Keratinocyte (primary cell): ENCODE measurements at regions not wholly inside any gene's neighbourhood (a gene's known extent, or its start where the extent isn't known, plus 50 kb on each side); places are given as distances from the start of the nearest gene placed in this dataset.

Experiments
- DNase-seq: peaks from one replicate; pipeline ENCODE4 v3.0.0-alpha.2; 2011; ENCODE audit warnings: low read depth, missing footprints, low spot score
- FAIRE-seq: peaks from 2 replicates; lab custom pipeline; 2011; peaks lifted over from hg19 to GRCh38; lab: Jason Lieb, UNC
- H2AFZ ChIP-seq: 2 replicates; pipeline ENCODE4 v1.6.0; 2012; ENCODE audit warnings: low read length, control low read depth, inconsistent platforms; ENCODE audit not compliant: control insufficient read depth
- H3K27ac ChIP-seq: 2 replicates; pipeline ENCODE4 v1.5.1; 2011; ENCODE audit warnings: low read length; ENCODE audit not compliant: control insufficient read depth, insufficient read depth
- H3K27me3 ChIP-seq: 3 replicates; pipeline ENCODE4 v1.6.0; 2011; ENCODE audit warnings: low read length; ENCODE audit not compliant: control insufficient read depth, insufficient read depth; ENCODE audit errors: extremely low read depth
- H3K36me3 ChIP-seq, 2 experiments: 2 replicates in 1 of 2; 3 replicates in 1 of 2; pipeline ENCODE4 v1.5.1; 2011; ENCODE audit warnings: low read length in 2 of 2, mild to moderate bottlenecking in 1 of 2; ENCODE audit not compliant: control insufficient read depth in 2 of 2, insufficient read depth in 2 of 2; ENCODE audit errors: extremely low read depth in 1 of 2
- H3K4me1 ChIP-seq: 3 replicates; pipeline ENCODE4 v1.5.1; 2011; ENCODE audit warnings: low read length; ENCODE audit not compliant: control insufficient read depth, insufficient read depth; ENCODE audit errors: extremely low read depth
- H3K4me2 ChIP-seq: 3 replicates; pipeline ENCODE4 v1.6.0; 2011; ENCODE audit warnings: low read depth, low read length; ENCODE audit not compliant: control insufficient read depth, insufficient read depth; ENCODE audit errors: extremely low read depth
- H3K4me3 ChIP-seq, 3 experiments: fragments of 200-600 bp in 1 of 3; sonication (generic) in 1 of 3; 2 replicates in 2 of 3; 3 replicates in 1 of 3; pipeline ENCODE4 v1.5.1; 2011 to 2016; ENCODE audit warnings: low read length in 3 of 3, mild to moderate bottlenecking in 3 of 3, control low read depth in 2 of 3, inconsistent platforms in 1 of 3, low read depth in 1 of 3, mixed read lengths in 1 of 3, mixed run types in 1 of 3, moderate library complexity in 1 of 3; ENCODE audit not compliant: control insufficient read depth in 2 of 3, insufficient read depth in 2 of 3; ENCODE audit errors: extremely low read depth in 1 of 3
- H3K79me2 ChIP-seq: 2 replicates; pipeline ENCODE4 v1.6.0; 2012; ENCODE audit warnings: low read length; ENCODE audit not compliant: control insufficient read depth, insufficient read depth
- H3K9ac ChIP-seq: 3 replicates; pipeline ENCODE4 v1.6.0; 2011; ENCODE audit warnings: low read length; ENCODE audit not compliant: control insufficient read depth, insufficient read depth; ENCODE audit errors: extremely low read depth
- H3K9me1 ChIP-seq: 3 replicates; pipeline ENCODE4 v1.6.0; 2011; ENCODE audit warnings: low read length; ENCODE audit not compliant: control insufficient read depth, insufficient read depth; ENCODE audit errors: extremely low read depth
- H3K9me3 ChIP-seq: 2 replicates; pipeline ENCODE4 v1.5.1; 2012; ENCODE audit warnings: low read depth, low read length; ENCODE audit not compliant: control insufficient read depth
- H4K20me1 ChIP-seq: 3 replicates; pipeline ENCODE4 v1.6.0; 2011; ENCODE audit warnings: low read length; ENCODE audit not compliant: control insufficient read depth, insufficient read depth; ENCODE audit errors: extremely low read depth
- CTCF ChIP-seq, 3 experiments: IDR thresholded peaks in 1 of 3; conservative IDR thresholded peaks in 1 of 3; optimal IDR thresholded peaks in 1 of 3; 2 replicates in 2 of 3; 3 replicates in 1 of 3; pipeline versions ENCODE3 to v1.5.1; 2011; ENCODE audit warnings: low read length in 3 of 3, mild to moderate bottlenecking in 3 of 3, moderate library complexity in 2 of 3, control low read depth in 1 of 3, inconsistent platforms in 1 of 3; ENCODE audit not compliant: insufficient read depth in 2 of 3; ENCODE audit errors: extremely low read depth in 1 of 3
- EZH2 ChIP-seq: IDR thresholded peaks from one replicate; pipeline ENCODE4 v1.6.1; 2012; ENCODE audit warnings: inconsistent platforms, mild to moderate bottlenecking, low read length, moderate library complexity
- dilution Hi-C: fragments of 300-500 bp; cut with MboI; formaldehyde crosslinking; loops from one replicate; pipeline ENCODE4 v1.7.0; 2020; ENCODE audit warnings: low sequenced_read_pairs; ENCODE audit not compliant: extremely low pct_ligation_motif_present

GRCh38 chr4:87911252-87911774 lies 64.2 kb upstream of the SPP1 start:
- H3K27me3 ChIP-seq = no peaks in the 10 kb centered on the region
- DNase-seq (no peak), FAIRE-seq (no peak)
- no peaks in the 10 kb centered on the region for H3K79me2 ChIP-seq
- no peak overlapping the region for H2AFZ ChIP-seq
- TF ChIP-seq EZH2 = no peak
- no peak for TF ChIP-seq CTCF (optimal IDR thresholded peaks at IDR 0.05 in 1 of 3, IDR thresholded peaks at IDR 0.05 in 1 of 3, conservative IDR thresholded peaks at IDR 0.05 in 1 of 3; ENCODE audit: extremely low read depth in 1 of 3, insufficient read depth in 2 of 3, low read length in 3 of 3)
- H3K4me3 ChIP-seq = no peak overlapping the region
- no peaks in the 10 kb centered on the region for H3K9me1 ChIP-seq
- H3K4me1 ChIP-seq = no peaks in the 10 kb centered on the region
- no peak overlapping the region for H3K27ac ChIP-seq
- H4K20me1 ChIP-seq = no peaks in the 10 kb centered on the region
- H3K4me2 ChIP-seq = no peak overlapping the region
- no peaks in the 10 kb centered on the region for H3K36me3 ChIP-seq
- H3K9ac ChIP-seq = no peak overlapping the region
- H3K9me3 ChIP-seq = no peaks in the 10 kb centered on the region
- dilution Hi-C loops = no loop called here

GRCh38 chr4:87912164-87913004 lies 63.1 kb upstream of the SPP1 start:
- Histone ChIP-seq H3K36me3 (no peaks in the 10 kb centered on the region), H3K4me1 (no peaks in the 10 kb centered on the region), H3K9me1 (no peaks in the 10 kb centered on the region), H3K9ac (no peak overlapping the region), H3K27ac (no peak overlapping the region), H3K4me2 (no peak overlapping the region), H3K27me3 (no peaks in the 10 kb centered on the region), H2AFZ (no peak overlapping the region), H3K79me2 (no peaks in the 10 kb centered on the region), H4K20me1 (no peaks in the 10 kb centered on the region), H3K4me3 (no peak overlapping the region), H3K9me3 (no peaks in the 10 kb centered on the region)
- dilution Hi-C loops = no loop called here
- no peak for FAIRE-seq
- no peak for DNase-seq
- TF ChIP-seq EZH2 = no peak
- TF ChIP-seq CTCF (optimal IDR thresholded peaks at IDR 0.05 in 1 of 3, IDR thresholded peaks at IDR 0.05 in 1 of 3, conservative IDR thresholded peaks at IDR 0.05 in 1 of 3; ENCODE audit: extremely low read depth in 1 of 3, insufficient read depth in 2 of 3, low read length in 3 of 3) = no peak
